HCT116 (cell line): ENCODE measurements at regions not wholly inside any gene's neighbourhood (a gene's known extent, or its start where the extent isn't known, plus 50 kb on each side); places are given as distances from the start of the nearest gene placed in this dataset.

Source experiments
- EZH2 ChIP-seq: fragments of 200-600 bp; sonication (generic); IDR thresholded peaks from 2 replicates; pipeline ENCODE4 v1.6.1; 2017; ENCODE audit warnings: antibody characterized with exemption, mixed run types
- POLR2AphosphoS5 ChIP-seq: IDR thresholded peaks from 2 replicates; pipeline ENCODE4 v1.6.1; 2011; ENCODE audit warnings: mild to moderate bottlenecking, low read depth, low read length, moderate library complexity
- ZNF274 ChIP-seq: fragments of 200-500 bp; sonication (Bioruptor generic); IDR thresholded peaks from 2 replicates; pipeline ENCODE4 v1.6.1; 2014; ENCODE audit warnings: mild to moderate bottlenecking, low read depth, low read length, inconsistent platforms

GRCh38 chr4:74640111-74640903 is 154.0 kb downstream of the BTC start:
- TF ChIP-seq EZH2, result no peak
- no peak for TF ChIP-seq ZNF274
- no peak; the same call in 1 of the 2 replicates for TF ChIP-seq POLR2AphosphoS5
